Stimulated activated naive CD8-positive, alpha-beta T cell treated with anti-CD3 and anti-CD28 coated beads, Interleukin-15, Interleukin-2, amounts not matched to agents 100 U/mL and 50 U/mL, for 24 hours (primary cell): ENCODE measurements at regions not wholly inside any gene's neighbourhood (a gene's known extent, or its start where the extent isn't known, plus 50 kb on each side); places are given as distances from the start of the nearest gene placed in this dataset.

Source experiments
- ATAC-seq: fragments of 150-1000 bp; cut with Tn5 transposase; one replicate; pipeline ENCODE4 v1.10.0; 2021
- DNase-seq: peaks from one replicate; pipeline ENCODE4 v3.0.0; 2021

GRCh38 chr16:16871196-16871595 is 492.3 kb downstream of the NPIPA7 start:
- ATAC-seq = no peak
- no peak for DNase-seq

- DNase-seq (no peak), ATAC-seq (no peak)
Measured at GRCh38 chr16:16877061-16877460, 498.1 kb downstream of the NPIPA7 start.

GRCh38 chr16:16879567-16880251 is 500.8 kb downstream of the NPIPA7 start:
- ATAC-seq (no peak), DNase-seq (no peak)

GRCh38 chr16:16881814-16882213 is 502.9 kb downstream of the NPIPA7 start:
- ATAC-seq = no peak
- no peak for DNase-seq

- ATAC-seq (no peak), DNase-seq (no peak)
Measured at GRCh38 chr16:16882766-16883165, 503.8 kb downstream of the NPIPA7 start.

- DNase-seq = no peak
- no peak for ATAC-seq
Measured at GRCh38 chr16:16884451-16884850, 505.5 kb downstream of the NPIPA7 start.

GRCh38 chr16:16887193-16887592 is 508.3 kb downstream of the NPIPA7 start:
- no peak for DNase-seq

GRCh38 chr16:16890964-16891363 is 512.0 kb downstream of the NPIPA7 start:
- ATAC-seq = no peak
- DNase-seq = no peak

More at GRCh38 chr16:16887193-16887592, 508.3 kb downstream of the NPIPA7 start:
- ATAC-seq = no peak

GRCh38 chr16:16904601-16905000 is 525.7 kb downstream of the NPIPA7 start:
- DNase-seq = no peak
- no peak for ATAC-seq

- ATAC-seq (no peak), DNase-seq (no peak)
Measured at GRCh38 chr16:16905850-16906249, 526.9 kb downstream of the NPIPA7 start.

- ATAC-seq (no peak), DNase-seq (no peak)
Measured at GRCh38 chr16:16907089-16907488, 528.1 kb downstream of the NPIPA7 start.

- no peak for DNase-seq
- no peak for ATAC-seq
Measured at GRCh38 chr16:16908077-16908476, 529.1 kb downstream of the NPIPA7 start.

GRCh38 chr16:16909126-16909525 is 530.2 kb downstream of the NPIPA7 start:
- ATAC-seq (no peak), DNase-seq (no peak)

- ATAC-seq = no peak
- no peak for DNase-seq
Measured at GRCh38 chr16:16910666-16911065, 531.7 kb downstream of the NPIPA7 start.

- no peak for ATAC-seq
- DNase-seq = no peak
Measured at GRCh38 chr16:16915771-16916170, 536.8 kb downstream of the NPIPA7 start.

- ATAC-seq (no peak), DNase-seq (no peak)
Measured at GRCh38 chr16:16917191-16917785, 538.3 kb downstream of the NPIPA7 start.

GRCh38 chr16:16923479-16923878 is 544.5 kb downstream of the NPIPA7 start:
- DNase-seq (no peak), ATAC-seq (no peak)

GRCh38 chr16:16924613-16925012 is 545.7 kb downstream of the NPIPA7 start:
- ATAC-seq = no peak

GRCh38 chr16:16925432-16925831 is 545.3 kb downstream of the XYLT1 start:
- DNase-seq = no peak
- ATAC-seq = no peak

More at GRCh38 chr16:16924613-16925012, 545.7 kb downstream of the NPIPA7 start:
- no peak for DNase-seq

- no peak for DNase-seq
- ATAC-seq = no peak
Measured at GRCh38 chr16:16928532-16929109, 542.1 kb downstream of the XYLT1 start.

- no peak for ATAC-seq
- DNase-seq = no peak
Measured at GRCh38 chr16:16930309-16931000, 540.3 kb downstream of the XYLT1 start.

- no peak for ATAC-seq
- no peak for DNase-seq
Measured at GRCh38 chr16:16933861-16934260, 536.9 kb downstream of the XYLT1 start.

GRCh38 chr16:16934660-16935059 is 536.1 kb downstream of the XYLT1 start:
- DNase-seq (no peak), ATAC-seq (no peak)
